Tibial nerve (tissue), 4 donors: ENCODE measurements at regions not wholly inside any gene's neighbourhood (a gene's known extent, or its start where the extent isn't known, plus 50 kb on each side); places are given as distances from the start of the nearest gene placed in this dataset.
A peak's percentile ranks its signal among the peaks of the same experiment; 100 is the strongest.

ENCODE experiments used
- CTCF ChIP-seq, 5 experiments: fragments of 200-600 bp in 3 of 5; fragments of 450-650 bp in 2 of 5; sonication (generic) in 3 of 5; IDR thresholded peaks; one replicate each; pipeline ENCODE4 v1.5.1; 2016 to 2019; ENCODE audit warnings: antibody characterized with exemption in 5 of 5, mild to moderate bottlenecking in 3 of 5, moderate library complexity in 2 of 5
- EP300 ChIP-seq, 2 donors: sonication (generic); formaldehyde crosslinking; IDR thresholded peaks; one replicate each; pipeline ENCODE4 v1.6.1; 2017; ENCODE audit warnings: antibody characterized with exemption in 2 of 2, mild to moderate bottlenecking in 1 of 2
- POLR2A ChIP-seq, 2 donors: fragments of 450-650 bp; IDR thresholded peaks; one replicate each; pipeline ENCODE4 v1.6.1; 2017; ENCODE audit warnings: antibody characterized with exemption in 2 of 2, mild to moderate bottlenecking in 2 of 2, moderate library complexity in 2 of 2

- peak in 1 of 5 experiments; percentile 20 for TF ChIP-seq CTCF (IDR thresholded peaks at IDR 0.05)
- TF ChIP-seq POLR2A (IDR thresholded peaks at IDR 0.05), result no peak
- no peak for TF ChIP-seq EP300 (IDR thresholded peaks at IDR 0.05)
These were observed 460.6 kb downstream of the KCNJ2 start for GRCh38 chr17:70629902-70630301.
